ENCODE measurements at regions not wholly inside any gene's neighbourhood (a gene's known extent, or its start where the extent isn't known, plus 50 kb on each side); places are given as distances from the start of the nearest gene placed in this dataset.
"Not testable (repeated sequence)": the region's sequence is repeated elsewhere in the genome, so short reads cannot be mapped to it uniquely, and the experiment has no call there.

DNA sequence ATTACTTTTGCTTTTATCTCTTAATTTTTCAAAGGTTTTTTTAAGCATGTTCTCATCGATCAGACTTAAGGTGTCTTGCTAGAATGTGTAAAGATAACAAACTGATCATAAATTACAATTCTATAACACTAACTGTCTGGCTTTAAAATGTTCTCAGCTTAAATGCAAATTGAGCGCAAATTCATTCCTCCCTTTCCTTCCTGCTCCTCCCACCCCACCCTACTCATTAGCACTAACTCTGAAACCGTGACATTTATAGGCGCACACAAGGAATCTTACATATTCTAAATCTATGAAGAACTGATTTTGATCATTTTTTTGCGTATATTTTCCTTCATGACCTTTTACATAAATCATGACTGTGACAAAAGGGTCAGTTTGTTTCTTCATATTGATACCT lies 590.0 kb upstream of the DIAPH2 start:
- H3K27me3 ChIP-seq (ENCODE audit: control insufficient read depth, insufficient read depth, low read length), result no peaks in the 10 kb centered on the region
- no peaks in the 10 kb centered on the region for H3K36me3 ChIP-seq (ENCODE audit: control insufficient read depth, insufficient read depth, low read length)
- no peak overlapping the region for H3K4me3 ChIP-seq (ENCODE audit: low read depth, low read length)
- FAIRE-seq (no peak), DNase-seq (ENCODE audit: low read depth) (no peak)
- TF ChIP-seq, protein P1, sequence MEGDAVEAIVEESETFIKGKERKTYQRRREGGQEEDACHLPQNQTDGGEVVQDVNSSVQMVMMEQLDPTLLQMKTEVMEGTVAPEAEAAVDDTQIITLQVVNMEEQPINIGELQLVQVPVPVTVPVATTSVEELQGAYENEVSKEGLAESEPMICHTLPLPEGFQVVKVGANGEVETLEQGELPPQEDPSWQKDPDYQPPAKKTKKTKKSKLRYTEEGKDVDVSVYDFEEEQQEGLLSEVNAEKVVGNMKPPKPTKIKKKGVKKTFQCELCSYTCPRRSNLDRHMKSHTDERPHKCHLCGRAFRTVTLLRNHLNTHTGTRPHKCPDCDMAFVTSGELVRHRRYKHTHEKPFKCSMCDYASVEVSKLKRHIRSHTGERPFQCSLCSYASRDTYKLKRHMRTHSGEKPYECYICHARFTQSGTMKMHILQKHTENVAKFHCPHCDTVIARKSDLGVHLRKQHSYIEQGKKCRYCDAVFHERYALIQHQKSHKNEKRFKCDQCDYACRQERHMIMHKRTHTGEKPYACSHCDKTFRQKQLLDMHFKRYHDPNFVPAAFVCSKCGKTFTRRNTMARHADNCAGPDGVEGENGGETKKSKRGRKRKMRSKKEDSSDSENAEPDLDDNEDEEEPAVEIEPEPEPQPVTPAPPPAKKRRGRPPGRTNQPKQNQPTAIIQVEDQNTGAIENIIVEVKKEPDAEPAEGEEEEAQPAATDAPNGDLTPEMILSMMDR (IDR thresholded peaks at IDR 0.05; ENCODE audit: insufficient read depth, low read length, severe bottlenecking), result no peak

DNA sequence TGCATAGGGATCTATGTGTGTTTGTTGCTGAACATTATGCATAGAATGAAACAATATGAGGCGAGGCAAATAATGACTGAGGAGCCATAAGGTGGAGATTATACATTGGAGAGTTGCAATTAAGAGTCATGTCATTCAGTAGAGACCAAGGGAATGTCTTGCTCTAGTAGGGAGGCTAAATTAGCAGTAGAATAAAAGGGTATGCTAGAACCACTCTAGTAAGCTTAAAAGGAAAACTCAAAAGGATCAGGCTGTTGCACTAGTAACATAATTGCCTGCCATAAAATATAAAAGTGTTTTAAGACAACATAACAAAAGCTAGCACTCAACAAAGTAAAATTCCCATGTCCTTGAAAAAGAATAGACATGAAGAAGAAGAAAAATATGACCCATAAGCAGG lies 586.2 kb upstream of the DIAPH2 start:
- Histone ChIP-seq H3K4me3 (ENCODE audit: low read depth, low read length) (no peak overlapping the region), H3K36me3 (ENCODE audit: control insufficient read depth, insufficient read depth, low read length) (no peaks in the 10 kb centered on the region), H3K27me3 (ENCODE audit: control insufficient read depth, insufficient read depth, low read length) (no peaks in the 10 kb centered on the region)
- TF ChIP-seq, protein P1 (IDR thresholded peaks at IDR 0.05; ENCODE audit: insufficient read depth, low read length, severe bottlenecking), result no peak
- no peak for DNase-seq (ENCODE audit: low read depth)
- FAIRE-seq, result no peak

DNA sequence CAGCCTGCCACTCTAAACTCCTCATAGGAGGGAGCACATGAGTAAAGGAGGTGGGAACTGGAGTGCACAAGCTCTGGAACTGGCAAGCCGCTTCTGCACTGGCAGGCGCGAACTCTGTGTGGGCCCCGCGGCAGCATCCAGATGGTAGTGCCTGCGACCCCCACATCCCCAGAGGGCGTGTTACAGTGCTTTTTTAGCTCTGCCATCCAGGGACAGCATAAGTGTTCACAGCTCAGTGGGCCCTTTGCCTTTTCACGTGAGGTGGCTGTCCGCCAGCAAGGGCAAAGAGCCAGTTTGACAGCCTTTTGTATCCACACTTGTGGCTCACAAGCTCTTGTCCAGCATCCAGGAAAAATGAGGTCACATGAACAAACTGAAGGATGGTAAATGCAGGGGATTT lies 581.6 kb upstream of the DIAPH2 start:
- Histone ChIP-seq H3K36me3 (ENCODE audit: control insufficient read depth, insufficient read depth, low read length) (no peaks in the 10 kb centered on the region), H3K4me3 (ENCODE audit: low read depth, low read length) (no peak overlapping the region), H3K27me3 (ENCODE audit: control insufficient read depth, insufficient read depth, low read length) (no peaks in the 10 kb centered on the region)
- DNase-seq (ENCODE audit: low read depth), result no peak
- TF ChIP-seq, protein P1 (IDR thresholded peaks at IDR 0.05; ENCODE audit: insufficient read depth, low read length, severe bottlenecking), result no peak
- no peak for FAIRE-seq

DNA sequence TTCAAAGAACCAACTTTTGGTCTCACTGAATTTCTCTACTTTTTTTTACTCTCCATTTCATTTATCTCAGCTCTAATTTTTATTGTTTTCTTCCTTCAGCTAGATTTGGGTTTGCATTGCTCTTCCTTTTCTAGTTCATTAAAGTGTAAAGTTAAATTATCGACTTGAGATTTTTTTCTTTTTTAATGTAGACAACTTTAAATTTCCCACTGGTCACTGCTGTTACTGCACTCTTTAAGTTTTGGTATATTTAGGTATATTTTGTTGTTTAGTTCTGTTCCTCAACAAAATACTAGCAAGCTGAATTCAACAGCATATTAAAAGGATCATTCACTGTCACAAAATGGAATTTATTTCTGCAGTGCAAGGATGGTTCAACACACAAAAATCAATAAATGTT lies 572.0 kb upstream of the DIAPH2 start:
- Histone ChIP-seq H3K4me3 (ENCODE audit: low read depth, low read length) (no peak overlapping the region), H3K36me3 (ENCODE audit: control insufficient read depth, insufficient read depth, low read length) (no peaks in the 10 kb centered on the region), H3K27me3 (ENCODE audit: control insufficient read depth, insufficient read depth, low read length) (no peaks in the 10 kb centered on the region)
- FAIRE-seq (no peak), DNase-seq (ENCODE audit: low read depth) (no peak)
- TF ChIP-seq, protein P1 (IDR thresholded peaks at IDR 0.05; ENCODE audit: insufficient read depth, low read length, severe bottlenecking), result no peak

DNA sequence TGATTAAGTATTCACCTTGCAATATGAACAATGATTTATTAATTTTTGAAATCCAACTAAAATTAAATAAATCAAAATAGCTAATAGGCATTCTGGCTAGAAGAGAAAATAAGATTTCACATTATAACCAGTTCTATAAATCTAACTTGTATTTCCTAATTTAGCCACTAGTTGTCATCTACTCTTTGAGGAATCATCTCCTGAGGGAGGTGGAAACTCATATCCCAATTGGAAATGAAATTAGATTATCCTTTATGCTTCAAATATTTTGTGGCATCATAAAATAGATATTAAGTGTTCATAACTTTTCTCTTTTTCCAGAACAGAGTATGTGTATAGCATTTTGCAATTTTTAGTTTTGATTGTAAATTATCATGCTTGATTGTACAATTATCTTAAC lies 558.5 kb upstream of the DIAPH2 start:
- TF ChIP-seq, protein P1 (IDR thresholded peaks at IDR 0.05; ENCODE audit: insufficient read depth, low read length, severe bottlenecking), result no peak
- H3K27me3 ChIP-seq (ENCODE audit: control insufficient read depth, insufficient read depth, low read length), result no peaks in the 10 kb centered on the region
- DNase-seq (ENCODE audit: low read depth), result no peak
- no peaks in the 10 kb centered on the region for H3K36me3 ChIP-seq (ENCODE audit: control insufficient read depth, insufficient read depth, low read length)
- FAIRE-seq, result no peak
- no peak overlapping the region for H3K4me3 ChIP-seq (ENCODE audit: low read depth, low read length)

DNA sequence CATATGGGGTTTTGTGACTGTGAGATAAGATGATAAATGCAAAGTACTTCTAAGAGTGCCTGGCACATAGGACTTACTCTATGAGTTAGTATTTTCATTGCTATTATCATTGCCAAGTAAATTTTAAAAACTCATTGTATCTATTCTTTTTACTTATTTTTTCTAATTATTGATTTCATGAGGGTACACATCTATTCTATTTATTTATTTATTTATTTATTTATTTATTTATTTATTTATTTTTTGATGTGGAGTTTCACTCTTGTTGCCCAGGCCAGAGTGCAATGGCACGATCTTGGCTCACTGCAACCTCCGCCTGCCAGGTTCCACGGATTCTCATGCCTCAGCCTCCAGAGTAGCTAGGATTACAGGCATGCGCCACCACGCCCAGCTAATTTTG lies 556.6 kb upstream of the DIAPH2 start:
- H3K36me3 ChIP-seq (ENCODE audit: control insufficient read depth, insufficient read depth, low read length); FAIRE-seq; H3K4me3 ChIP-seq (ENCODE audit: low read depth, low read length); DNase-seq (ENCODE audit: low read depth); H3K27me3 ChIP-seq (ENCODE audit: control insufficient read depth, insufficient read depth, low read length): not testable (repeated sequence)
